ENCODE measurements at regions not wholly inside any gene's neighbourhood (a gene's known extent, or its start where the extent isn't known, plus 50 kb on each side); places are given as distances from the start of the nearest gene placed in this dataset.

DNA sequence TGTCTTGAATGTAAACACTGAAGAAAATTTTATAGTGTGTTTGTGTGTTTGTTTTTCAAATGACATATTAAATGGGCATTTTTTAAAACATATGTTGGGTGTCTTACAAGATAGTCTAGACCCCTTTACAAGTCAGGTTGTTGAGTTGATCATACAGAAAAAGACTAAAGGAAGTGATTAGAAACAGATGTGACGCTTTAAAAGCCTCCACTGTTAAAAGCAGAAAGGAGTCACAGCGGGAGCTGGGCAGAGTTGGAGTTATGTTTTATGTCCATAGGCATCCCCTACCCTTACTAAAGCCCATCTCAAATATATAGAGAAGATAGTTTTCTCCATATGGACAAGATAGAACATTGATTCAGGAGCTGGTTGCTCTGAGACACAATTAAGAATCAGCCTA lies 393.9 kb downstream of the PLPP3 start:
- H3K4me1 Mint-ChIP-seq, result peaks cover 2% of the 10 kb centered on the region
- intact Hi-C loops (cut with micrococcal nuclease), result no loop called here
- H3K27ac Mint-ChIP-seq, result no peak overlapping the region
- H3K36me3 ChIP-seq (replicated peaks in 1 of 2; ENCODE audit: control insufficient read depth in 1 of 2, insufficient read depth in 2 of 2, low read length in 2 of 2), result no peaks in the 10 kb centered on the region
- H3K9me3 ChIP-seq (replicated peaks in 1 of 2; ENCODE audit: control insufficient read depth in 1 of 2, insufficient read depth in 1 of 2, low read length in 2 of 2), result no peaks in the 10 kb centered on the region
- H3K4me3 Mint-ChIP-seq, result no peak overlapping the region
- TF ChIP-seq, protein P1, sequence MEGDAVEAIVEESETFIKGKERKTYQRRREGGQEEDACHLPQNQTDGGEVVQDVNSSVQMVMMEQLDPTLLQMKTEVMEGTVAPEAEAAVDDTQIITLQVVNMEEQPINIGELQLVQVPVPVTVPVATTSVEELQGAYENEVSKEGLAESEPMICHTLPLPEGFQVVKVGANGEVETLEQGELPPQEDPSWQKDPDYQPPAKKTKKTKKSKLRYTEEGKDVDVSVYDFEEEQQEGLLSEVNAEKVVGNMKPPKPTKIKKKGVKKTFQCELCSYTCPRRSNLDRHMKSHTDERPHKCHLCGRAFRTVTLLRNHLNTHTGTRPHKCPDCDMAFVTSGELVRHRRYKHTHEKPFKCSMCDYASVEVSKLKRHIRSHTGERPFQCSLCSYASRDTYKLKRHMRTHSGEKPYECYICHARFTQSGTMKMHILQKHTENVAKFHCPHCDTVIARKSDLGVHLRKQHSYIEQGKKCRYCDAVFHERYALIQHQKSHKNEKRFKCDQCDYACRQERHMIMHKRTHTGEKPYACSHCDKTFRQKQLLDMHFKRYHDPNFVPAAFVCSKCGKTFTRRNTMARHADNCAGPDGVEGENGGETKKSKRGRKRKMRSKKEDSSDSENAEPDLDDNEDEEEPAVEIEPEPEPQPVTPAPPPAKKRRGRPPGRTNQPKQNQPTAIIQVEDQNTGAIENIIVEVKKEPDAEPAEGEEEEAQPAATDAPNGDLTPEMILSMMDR (IDR thresholded peaks at IDR 0.05), result no peak
- H3K27me3 ChIP-seq (ENCODE audit: control insufficient read depth in 2 of 2, insufficient read depth in 2 of 2, low read length in 2 of 2), result no peaks in the 10 kb centered on the region
- peaks cover under 1 to 9% of the 10 kb centered on the region in 2 donors for H3K4me1 ChIP-seq (ENCODE audit: control insufficient read depth in 1 of 2, insufficient read depth in 2 of 2, low read length in 2 of 2)
- H3K4me3 ChIP-seq (replicated peaks in 1 of 3; ENCODE audit: low read depth in 2 of 3, low read length in 3 of 3), result no peak overlapping the region
- no peak overlapping the region for H2AFZ ChIP-seq (ENCODE audit: insufficient read depth, low read depth, low read length, poor library complexity, severe bottlenecking)
- H3K4me2 ChIP-seq (replicated peaks; ENCODE audit: extremely low read depth, low read length, poor library complexity, severe bottlenecking), result no peak overlapping the region
- no peak overlapping the region for H3K27ac ChIP-seq (ENCODE audit: low read depth in 1 of 2, low read length in 2 of 2)
- no peaks in the 10 kb centered on the region for H3K36me3 Mint-ChIP-seq
- H4K20me1 ChIP-seq (ENCODE audit: insufficient read depth, low read length), result no peaks in the 10 kb centered on the region
- peaks cover 2 to 3% (median 2%) of the 10 kb centered on the region in 3 donors for H3K27me3 Mint-ChIP-seq (ENCODE audit: low read depth in 3 of 3)
- H3K9ac ChIP-seq (ENCODE audit: insufficient read depth, low read length, poor library complexity, severe bottlenecking), result no peak overlapping the region
- no peak for DNase-seq
- peaks cover 0 to 2% (median 0%) of the 10 kb centered on the region in 7 donors for H3K9me3 Mint-ChIP-seq
- no CpG with 5 or more reads among the region's 2 CpGs for WGBS (ENCODE audit: insufficient coverage)
- no peaks in the 10 kb centered on the region for H3K79me2 ChIP-seq (ENCODE audit: insufficient read depth, low read length)

DNA sequence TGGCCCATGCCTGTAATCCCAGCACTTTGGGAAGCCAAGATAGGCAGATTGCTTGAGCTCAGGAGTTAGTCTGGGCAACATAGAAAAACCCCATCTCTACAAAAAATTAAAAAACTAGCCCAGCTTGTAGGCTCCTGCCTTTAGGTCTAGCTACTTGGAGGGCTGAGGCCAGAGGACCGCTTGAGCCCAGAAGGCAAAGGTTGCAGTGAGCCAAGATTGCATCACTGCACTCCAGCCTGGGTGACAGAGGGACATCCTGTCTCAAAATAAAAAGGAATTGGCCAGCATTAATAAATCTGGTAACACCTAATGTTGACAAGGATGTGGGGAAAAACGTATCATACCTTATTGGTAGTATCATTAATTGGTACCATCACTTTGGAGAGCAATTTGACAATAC lies 396.2 kb downstream of the PLPP3 start:
- WGBS (ENCODE audit: insufficient coverage), result 83% methylated on average over 1 of the region's 2 CpGs
- no peak overlapping the region for H3K4me3 Mint-ChIP-seq
- H3K36me3 Mint-ChIP-seq, result no peaks in the 10 kb centered on the region
- Histone ChIP-seq H3K4me3 (replicated peaks in 1 of 3; ENCODE audit: low read depth in 2 of 3, low read length in 3 of 3) (no peak overlapping the region), H3K4me1 (ENCODE audit: control insufficient read depth in 1 of 2, insufficient read depth in 2 of 2, low read length in 2 of 2) (peaks cover 2 to 11% of the 10 kb centered on the region in 2 donors), H3K9me3 (replicated peaks in 1 of 2; ENCODE audit: control insufficient read depth in 1 of 2, insufficient read depth in 1 of 2, low read length in 2 of 2) (no peaks in the 10 kb centered on the region), H3K27ac (ENCODE audit: low read depth in 1 of 2, low read length in 2 of 2) (no peak overlapping the region), H3K36me3 (replicated peaks in 1 of 2; ENCODE audit: control insufficient read depth in 1 of 2, insufficient read depth in 2 of 2, low read length in 2 of 2) (no peaks in the 10 kb centered on the region), H3K27me3 (ENCODE audit: control insufficient read depth in 2 of 2, insufficient read depth in 2 of 2, low read length in 2 of 2) (no peaks in the 10 kb centered on the region), H3K4me2 (replicated peaks; ENCODE audit: extremely low read depth, low read length, poor library complexity, severe bottlenecking) (no peak overlapping the region), H3K9ac (ENCODE audit: insufficient read depth, low read length, poor library complexity, severe bottlenecking) (no peak overlapping the region), H3K79me2 (ENCODE audit: insufficient read depth, low read length) (no peaks in the 10 kb centered on the region), H4K20me1 (ENCODE audit: insufficient read depth, low read length) (no peaks in the 10 kb centered on the region), H2AFZ (ENCODE audit: insufficient read depth, low read depth, low read length, poor library complexity, severe bottlenecking) (no peak overlapping the region)
- no peak for DNase-seq
- H3K27me3 Mint-ChIP-seq (ENCODE audit: low read depth in 3 of 3), result peaks cover 0 to 3% (median 2%) of the 10 kb centered on the region in 3 donors
- TF ChIP-seq, protein P1 (IDR thresholded peaks at IDR 0.05), result no peak
- peaks cover 0 to 2% (median 0%) of the 10 kb centered on the region in 7 donors for H3K9me3 Mint-ChIP-seq
- H3K4me1 Mint-ChIP-seq, result no peaks in the 10 kb centered on the region
- intact Hi-C loops (cut with micrococcal nuclease), result no loop called here
- no peak overlapping the region for H3K27ac Mint-ChIP-seq

Data from CD14-positive monocyte (primary cell).